HFFc6 (cell line): ENCODE measurements at regions not wholly inside any gene's neighbourhood (a gene's known extent, or its start where the extent isn't known, plus 50 kb on each side); places are given as distances from the start of the nearest gene placed in this dataset.

ENCODE experiments used
- DNase-seq: peaks from one replicate; pipeline ENCODE4 v3.0.0-alpha.2; 2018
- H3K27ac Mint-ChIP-seq: 2 replicates; pipeline ENCODE4 v1.8.0; 2020; ENCODE audit warnings: mild to moderate bottlenecking, mixed read lengths
- H3K27me3 Mint-ChIP-seq: 2 replicates; pipeline ENCODE4 v1.8.0; 2021; ENCODE audit warnings: mild to moderate bottlenecking, moderate library complexity, mixed read lengths; ENCODE audit not compliant: insufficient read depth
- H3K36me3 Mint-ChIP-seq: 2 replicates; pipeline ENCODE4 v1.8.0; 2021; ENCODE audit warnings: low read depth, mixed read lengths
- H3K4me1 Mint-ChIP-seq: 2 replicates; pipeline ENCODE4 v1.8.0; 2020; ENCODE audit warnings: low read depth, mixed read lengths
- H3K4me3 Mint-ChIP-seq: 2 replicates; pipeline ENCODE4 v1.8.0; 2020; ENCODE audit warnings: mild to moderate bottlenecking, moderate library complexity, mixed read lengths
- H3K9me3 Mint-ChIP-seq: 2 replicates; pipeline ENCODE4 v1.8.0; 2020; ENCODE audit warnings: mild to moderate bottlenecking, mixed read lengths
- TF ChIP-seq, protein P1 (sequence below): fragments of 200-600 bp; sonication (generic); IDR thresholded peaks from 2 replicates; pipeline ENCODE4 v1.5.0; 2021; ENCODE audit warnings: antibody characterized with exemption, mild to moderate bottlenecking

DNA sequence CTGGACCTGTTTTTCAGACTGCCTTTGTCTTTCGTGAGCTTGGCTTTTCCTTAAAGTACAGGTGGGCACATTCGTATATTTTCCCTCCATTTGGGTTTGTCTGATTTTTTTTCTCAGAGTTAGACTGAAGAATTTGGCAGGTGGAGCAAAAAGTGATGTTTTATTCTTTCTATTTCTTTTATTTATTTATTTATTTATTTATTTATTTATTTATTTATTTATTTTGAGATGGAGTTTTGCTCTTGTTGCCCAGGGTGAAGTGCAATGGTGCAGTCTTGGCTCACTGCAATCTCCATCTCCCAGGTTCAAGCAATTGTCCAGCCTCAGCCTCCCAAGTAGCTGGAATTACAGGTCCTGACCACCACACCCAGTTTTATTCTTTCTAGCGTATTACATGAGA lies 1805.1 kb upstream of the WWC1 start:
- H3K27ac Mint-ChIP-seq, result no peak overlapping the region
- H3K4me3 Mint-ChIP-seq, result no peak overlapping the region
- H3K4me1 Mint-ChIP-seq, result no peaks in the 10 kb centered on the region
- DNase-seq, result no peak
- no peaks in the 10 kb centered on the region for H3K36me3 Mint-ChIP-seq
- TF ChIP-seq, protein P1, sequence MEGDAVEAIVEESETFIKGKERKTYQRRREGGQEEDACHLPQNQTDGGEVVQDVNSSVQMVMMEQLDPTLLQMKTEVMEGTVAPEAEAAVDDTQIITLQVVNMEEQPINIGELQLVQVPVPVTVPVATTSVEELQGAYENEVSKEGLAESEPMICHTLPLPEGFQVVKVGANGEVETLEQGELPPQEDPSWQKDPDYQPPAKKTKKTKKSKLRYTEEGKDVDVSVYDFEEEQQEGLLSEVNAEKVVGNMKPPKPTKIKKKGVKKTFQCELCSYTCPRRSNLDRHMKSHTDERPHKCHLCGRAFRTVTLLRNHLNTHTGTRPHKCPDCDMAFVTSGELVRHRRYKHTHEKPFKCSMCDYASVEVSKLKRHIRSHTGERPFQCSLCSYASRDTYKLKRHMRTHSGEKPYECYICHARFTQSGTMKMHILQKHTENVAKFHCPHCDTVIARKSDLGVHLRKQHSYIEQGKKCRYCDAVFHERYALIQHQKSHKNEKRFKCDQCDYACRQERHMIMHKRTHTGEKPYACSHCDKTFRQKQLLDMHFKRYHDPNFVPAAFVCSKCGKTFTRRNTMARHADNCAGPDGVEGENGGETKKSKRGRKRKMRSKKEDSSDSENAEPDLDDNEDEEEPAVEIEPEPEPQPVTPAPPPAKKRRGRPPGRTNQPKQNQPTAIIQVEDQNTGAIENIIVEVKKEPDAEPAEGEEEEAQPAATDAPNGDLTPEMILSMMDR, result no peak
- no peaks in the 10 kb centered on the region for H3K27me3 Mint-ChIP-seq
- H3K9me3 Mint-ChIP-seq, result peaks cover 34% of the 10 kb centered on the region

DNA sequence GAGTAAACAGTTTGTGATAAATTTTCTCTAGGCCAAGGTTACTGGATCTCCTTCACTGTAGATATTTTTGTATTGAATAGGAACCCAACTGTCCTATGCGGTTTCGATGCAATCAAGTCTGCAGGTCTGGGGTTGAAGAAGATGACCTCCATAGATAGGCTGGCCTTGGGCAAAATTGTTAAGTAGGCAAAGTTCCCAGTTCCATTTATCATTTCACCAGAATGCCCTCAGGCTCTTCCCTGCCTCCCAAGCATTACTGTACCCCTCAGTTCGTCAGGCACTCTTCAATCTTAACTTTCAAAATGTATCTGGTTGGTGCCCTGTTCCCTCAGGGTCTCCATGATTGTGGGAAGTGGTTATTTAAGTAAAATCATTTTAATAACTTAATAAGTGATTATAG lies 1802.9 kb upstream of the WWC1 start:
- Mint-ChIP-seq H3K36me3 (no peaks in the 10 kb centered on the region), H3K4me3 (no peak overlapping the region), H3K4me1 (no peaks in the 10 kb centered on the region), H3K27me3 (no peaks in the 10 kb centered on the region; the same call in 1 of the 2 replicates), H3K9me3 (peaks cover 31% of the 10 kb centered on the region), H3K27ac (no peak overlapping the region)
- TF ChIP-seq, protein P1, result no peak
- no peak for DNase-seq

DNA sequence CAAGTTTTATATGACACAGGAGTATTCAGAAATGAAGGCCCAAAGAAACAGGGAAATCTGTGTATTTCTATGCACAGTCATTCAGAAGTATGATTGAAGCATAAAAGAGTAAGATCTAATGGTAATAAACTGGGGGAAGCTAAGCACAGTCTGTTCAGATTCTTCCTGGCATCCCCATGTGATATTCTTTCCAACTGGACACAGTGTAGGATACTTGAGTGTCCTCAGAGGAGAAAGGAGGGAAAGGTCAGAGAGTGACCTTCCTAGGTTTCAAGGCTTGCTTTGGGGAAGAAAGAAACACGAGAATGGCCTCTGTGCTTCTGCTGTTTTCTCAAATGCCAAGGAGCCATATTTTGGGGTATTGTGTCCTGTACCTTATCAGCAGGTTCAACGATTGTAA lies 1798.4 kb upstream of the WWC1 start:
- no peaks in the 10 kb centered on the region; the same call in 1 of the 2 replicates for H3K27me3 Mint-ChIP-seq
- TF ChIP-seq, protein P1, result no peak
- DNase-seq, result no peak
- H3K4me1 Mint-ChIP-seq, result no peaks in the 10 kb centered on the region
- no peak overlapping the region for H3K27ac Mint-ChIP-seq
- no peaks in the 10 kb centered on the region for H3K36me3 Mint-ChIP-seq
- H3K4me3 Mint-ChIP-seq, result no peak overlapping the region
- peaks cover 33% of the 10 kb centered on the region for H3K9me3 Mint-ChIP-seq

DNA sequence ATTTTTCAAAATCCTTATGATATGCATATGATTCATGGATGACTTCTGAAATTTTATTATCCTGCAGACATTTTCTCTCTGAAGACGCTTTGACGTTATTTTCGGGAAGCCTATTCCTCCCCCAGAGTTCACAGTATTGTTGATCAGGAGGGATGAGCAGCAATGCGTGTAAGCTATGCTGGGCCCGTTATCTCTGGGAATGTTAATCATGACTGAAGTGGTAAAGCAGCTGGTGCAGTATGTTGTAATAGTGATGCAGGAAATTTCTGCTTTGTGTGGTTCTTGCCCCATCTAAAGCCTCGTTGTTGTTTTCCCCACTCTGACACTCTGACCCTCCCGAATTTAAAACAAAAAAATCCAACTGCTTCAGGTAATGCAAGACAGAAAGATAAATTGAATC lies 1797.8 kb upstream of the WWC1 start:
- Mint-ChIP-seq H3K27ac (no peak overlapping the region), H3K4me3 (no peak overlapping the region), H3K4me1 (no peaks in the 10 kb centered on the region), H3K9me3 (peaks cover 33% of the 10 kb centered on the region), H3K36me3 (no peaks in the 10 kb centered on the region), H3K27me3 (no peaks in the 10 kb centered on the region; the same call in 1 of the 2 replicates)
- TF ChIP-seq, protein P1, result no peak
- DNase-seq, result no peak

DNA sequence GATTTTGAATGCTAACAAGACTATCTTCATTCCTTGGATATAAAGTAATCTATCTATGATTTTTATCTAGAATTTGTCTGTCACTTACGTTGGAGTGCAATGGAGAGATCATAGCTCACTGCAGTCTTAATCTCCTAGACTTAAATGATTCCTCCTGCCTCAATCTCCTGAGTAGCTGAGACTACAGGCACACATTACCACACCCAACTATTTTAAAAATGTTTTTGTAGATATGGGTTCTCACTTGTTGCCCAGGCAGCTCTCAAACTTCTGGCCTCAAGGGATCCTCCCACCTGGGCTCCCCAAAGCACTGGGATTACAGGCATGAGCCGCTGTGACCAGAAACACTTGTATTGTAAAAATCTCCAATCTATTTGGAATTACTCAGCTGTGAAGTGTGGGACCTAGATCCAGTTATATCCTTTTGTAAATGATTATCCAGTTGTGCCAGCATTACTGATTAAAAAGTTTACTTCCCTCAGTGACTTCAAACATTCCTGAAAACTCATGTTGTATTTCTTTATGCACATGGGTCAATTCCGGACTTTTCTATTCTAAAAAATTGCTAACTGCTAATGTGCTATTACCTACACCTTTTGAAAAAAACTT lies 1793.8 kb upstream of the WWC1 start:
- TF ChIP-seq, protein P1, result no peak
- no peaks in the 10 kb centered on the region for H3K27me3 Mint-ChIP-seq

More for the DNA sequence above, 1793.8 kb upstream of the WWC1 start:
- Mint-ChIP-seq H3K36me3 (no peaks in the 10 kb centered on the region), H3K4me1 (no peaks in the 10 kb centered on the region), H3K9me3 (peaks cover 34% of the 10 kb centered on the region), H3K27ac (no peak overlapping the region), H3K4me3 (no peak overlapping the region)
- no peak for DNase-seq
